ENCODE measurements at regions not wholly inside any gene's neighbourhood (a gene's known extent, or its start where the extent isn't known, plus 50 kb on each side); places are given as distances from the start of the nearest gene placed in this dataset.

DNA sequence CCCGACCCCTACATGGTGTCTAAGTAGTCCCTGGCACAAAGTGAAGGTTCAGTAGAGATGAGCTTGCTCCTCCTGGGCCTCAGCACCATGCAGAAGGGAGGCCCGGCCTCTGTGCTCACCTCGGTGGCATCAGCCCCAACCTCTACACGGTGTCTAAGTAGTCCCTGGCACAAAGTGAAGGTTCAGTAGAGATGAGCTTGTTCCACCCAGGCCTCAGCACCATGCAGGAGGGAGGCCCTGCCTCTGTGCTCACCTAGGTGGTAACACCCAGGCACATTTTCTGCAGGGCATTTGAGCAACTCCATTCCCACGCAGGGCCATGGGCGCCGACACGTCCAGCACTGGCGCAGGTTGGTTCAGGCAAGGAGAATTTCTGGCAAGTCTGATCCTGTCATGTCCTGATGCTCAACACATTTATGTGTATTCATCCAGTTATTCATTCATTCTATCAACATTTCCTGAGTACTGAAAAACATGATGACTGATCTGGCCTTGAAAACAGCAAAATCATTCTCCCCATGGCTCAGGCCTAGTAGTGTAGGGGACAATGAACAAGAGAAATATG, 408.2 kb upstream of the MYT1L start (continued):
- TF ChIP-seq RFX7 (CRISPR knock-in tag; IDR thresholded peaks at IDR 0.05) (no peak), CHD2 (IDR thresholded peaks at IDR 0.05; ENCODE audit: low read depth, low read length) (no peak)

DNA sequence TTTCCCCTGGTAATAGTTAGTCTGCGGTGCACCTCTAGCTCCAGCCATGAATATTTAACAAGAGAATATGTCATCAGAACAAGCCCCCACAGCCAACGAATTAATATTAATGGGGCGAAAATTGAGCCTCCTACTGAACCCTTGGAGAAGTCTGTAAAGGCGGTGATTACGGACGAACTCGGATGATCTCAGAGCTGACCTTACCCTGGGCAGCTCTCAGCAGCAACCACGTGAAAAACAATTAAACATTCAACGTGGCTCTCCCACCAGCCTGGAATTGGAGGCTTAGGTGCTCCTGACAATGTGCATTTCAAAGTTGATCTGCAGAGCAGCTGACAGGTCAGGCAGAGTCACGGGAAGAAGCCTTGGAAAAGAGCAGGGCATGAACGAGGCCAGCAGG, 407.6 kb upstream of the MYT1L start:
- CTCF ChIA-PET (ENCODE audit: low intra/inter-chr PET ratio), result no interaction called here
- no peak overlapping the region for H3K4me2 ChIP-seq (ENCODE audit: insufficient read depth, low read length)
- no peaks in the 10 kb centered on the region for H3K9me1 ChIP-seq (ENCODE audit: control insufficient read depth, insufficient read depth, low read length)
- H3K27me3 ChIP-seq (ENCODE audit: control insufficient read depth in 2 of 2, insufficient read depth in 2 of 2, low read length in 2 of 2), result peaks cover 0 to 20% of the 10 kb centered on the region in 2 experiments; a peak in 2 of 5 replicates
- no peak overlapping the region for H3K9ac ChIP-seq (ENCODE audit: insufficient read depth in 1 of 2, low read depth in 2 of 2, low read length in 2 of 2)
- H2AFZ ChIP-seq (ENCODE audit: low read depth, low read length), result no peak overlapping the region
- DNase-seq (ENCODE audit: extremely low read depth in 1 of 4, low spot score in 3 of 4) (no peak), FAIRE-seq (no peak), ATAC-seq (no peak)
- intact Hi-C loops (cut with micrococcal nuclease), result no loop called here
- H3K9me3 ChIP-seq (replicated peaks; ENCODE audit: control insufficient read depth, insufficient read depth, low read depth, low read length), result no peaks in the 10 kb centered on the region
- no peak overlapping the region for H3K4me3 ChIP-seq
- H3K36me3 ChIP-seq (ENCODE audit: control insufficient read depth, insufficient read depth, low read length), result no peaks in the 10 kb centered on the region
- no peak overlapping the region for H3K27ac ChIP-seq (ENCODE audit: extremely low read depth, low read depth, low read length)
- 2% methylated on average over 11 of the region's 11 CpGs for WGBS (ENCODE audit: insufficient coverage, low coverage, missing lambda C conversion rate)
- no TSS peak for BruUV-seq (replicated peaks)
- in situ Hi-C loops (cut with MboI), result no loop called here
- no peaks in the 10 kb centered on the region for H3K4me1 ChIP-seq (replicated peaks in 1 of 2; ENCODE audit: control insufficient read depth in 2 of 2, insufficient read depth in 2 of 2, low read length in 2 of 2)
- H3K79me2 ChIP-seq (ENCODE audit: control insufficient read depth, insufficient read depth, low read length), result no peaks in the 10 kb centered on the region
- no peaks in the 10 kb centered on the region; the same call in 1 of the 2 replicates for H4K20me1 ChIP-seq (replicated peaks; ENCODE audit: control insufficient read depth, insufficient read depth, low read length)
- POLR2A ChIA-PET, result interaction anchor here (0.6 kb wide), 1 partner anchor 98 kb away, joined by 3 read pairs; no protein-coding TSS in a partner anchor
- no peak for TF ChIP-seq SRSF9 (IDR thresholded peaks at IDR 0.05; ENCODE audit: borderline replicate concordance, low read depth, low read length)
- no peak for TF ChIP-seq POLR2H (tag; IDR thresholded peaks at IDR 0.05; ENCODE audit: low read depth)
- TF ChIP-seq KAT7 (CRISPR knock-in tag; IDR thresholded peaks at IDR 0.05; ENCODE audit: borderline replicate concordance), result no peak
- TF ChIP-seq CBX8 (IDR thresholded peaks at IDR 0.05; ENCODE audit: borderline replicate concordance, extremely low read depth, low read depth, low read length, poor library complexity, severe bottlenecking), result no peak
- TF ChIP-seq KAT8 (IDR thresholded peaks at IDR 0.05; ENCODE audit: low read depth), result no peak
- TF ChIP-seq PCBP1 (IDR thresholded peaks at IDR 0.05; ENCODE audit: low read depth, low read length, poor library complexity, severe bottlenecking), result no peak
- TF ChIP-seq ETV5 (CRISPR knock-in tag; IDR thresholded peaks at IDR 0.05; ENCODE audit: low read depth), result no peak
- no peak for TF ChIP-seq POLR3A (IDR thresholded peaks at IDR 0.05; ENCODE audit: borderline replicate concordance, extremely low read depth, insufficient read depth, insufficient read length)
- no peak for TF ChIP-seq RFX7 (CRISPR knock-in tag; IDR thresholded peaks at IDR 0.05)
- TF ChIP-seq, protein P1, sequence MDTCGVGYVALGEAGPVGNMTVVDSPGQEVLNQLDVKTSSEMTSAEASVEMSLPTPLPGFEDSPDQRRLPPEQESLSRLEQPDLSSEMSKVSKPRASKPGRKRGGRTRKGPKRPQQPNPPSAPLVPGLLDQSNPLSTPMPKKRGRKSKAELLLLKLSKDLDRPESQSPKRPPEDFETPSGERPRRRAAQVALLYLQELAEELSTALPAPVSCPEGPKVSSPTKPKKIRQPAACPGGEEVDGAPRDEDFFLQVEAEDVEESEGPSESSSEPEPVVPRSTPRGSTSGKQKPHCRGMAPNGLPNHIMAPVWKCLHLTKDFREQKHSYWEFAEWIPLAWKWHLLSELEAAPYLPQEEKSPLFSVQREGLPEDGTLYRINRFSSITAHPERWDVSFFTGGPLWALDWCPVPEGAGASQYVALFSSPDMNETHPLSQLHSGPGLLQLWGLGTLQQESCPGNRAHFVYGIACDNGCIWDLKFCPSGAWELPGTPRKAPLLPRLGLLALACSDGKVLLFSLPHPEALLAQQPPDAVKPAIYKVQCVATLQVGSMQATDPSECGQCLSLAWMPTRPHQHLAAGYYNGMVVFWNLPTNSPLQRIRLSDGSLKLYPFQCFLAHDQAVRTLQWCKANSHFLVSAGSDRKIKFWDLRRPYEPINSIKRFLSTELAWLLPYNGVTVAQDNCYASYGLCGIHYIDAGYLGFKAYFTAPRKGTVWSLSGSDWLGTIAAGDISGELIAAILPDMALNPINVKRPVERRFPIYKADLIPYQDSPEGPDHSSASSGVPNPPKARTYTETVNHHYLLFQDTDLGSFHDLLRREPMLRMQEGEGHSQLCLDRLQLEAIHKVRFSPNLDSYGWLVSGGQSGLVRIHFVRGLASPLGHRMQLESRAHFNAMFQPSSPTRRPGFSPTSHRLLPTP (IDR thresholded peaks at IDR 0.05; ENCODE audit: borderline replicate concordance, extremely low read depth, insufficient read length), result no peak
- TF ChIP-seq, protein P2, sequence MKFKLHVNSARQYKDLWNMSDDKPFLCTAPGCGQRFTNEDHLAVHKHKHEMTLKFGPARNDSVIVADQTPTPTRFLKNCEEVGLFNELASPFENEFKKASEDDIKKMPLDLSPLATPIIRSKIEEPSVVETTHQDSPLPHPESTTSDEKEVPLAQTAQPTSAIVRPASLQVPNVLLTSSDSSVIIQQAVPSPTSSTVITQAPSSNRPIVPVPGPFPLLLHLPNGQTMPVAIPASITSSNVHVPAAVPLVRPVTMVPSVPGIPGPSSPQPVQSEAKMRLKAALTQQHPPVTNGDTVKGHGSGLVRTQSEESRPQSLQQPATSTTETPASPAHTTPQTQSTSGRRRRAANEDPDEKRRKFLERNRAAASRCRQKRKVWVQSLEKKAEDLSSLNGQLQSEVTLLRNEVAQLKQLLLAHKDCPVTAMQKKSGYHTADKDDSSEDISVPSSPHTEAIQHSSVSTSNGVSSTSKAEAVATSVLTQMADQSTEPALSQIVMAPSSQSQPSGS (CRISPR knock-in tag; IDR thresholded peaks at IDR 0.05), result no peak
- no peak for TF ChIP-seq ZKSCAN1 (IDR thresholded peaks at IDR 0.05; ENCODE audit: low read depth, low read length)
- no peak for TF ChIP-seq FOXK2 (conservative IDR thresholded peaks at IDR 0.05 in 1 of 2, IDR thresholded peaks at IDR 0.05 in 1 of 2; ENCODE audit: low read depth in 2 of 2)
- TF ChIP-seq TBP (optimal IDR thresholded peaks at IDR 0.05; ENCODE audit: low read depth, low read length), result no peak
- TF ChIP-seq RBFOX2 (IDR thresholded peaks at IDR 0.05; ENCODE audit: low read depth, low read length), result no peak
- TF ChIP-seq NEUROD1 (IDR thresholded peaks at IDR 0.05; ENCODE audit: borderline replicate concordance, low read depth, low read length, partially characterized antibody), result no peak

All from K562 (cell line).